Skeletal muscle tissue (tissue), 3 donors: ENCODE measurements at regions not wholly inside any gene's neighbourhood (a gene's known extent, or its start where the extent isn't known, plus 50 kb on each side); places are given as distances from the start of the nearest gene placed in this dataset.

Experiments
- H3K27ac ChIP-seq: one replicate; pipeline ENCODE4 v1.7.0; 2013; ENCODE audit warnings: mild to moderate bottlenecking, low read depth, low read length, inconsistent platforms
- H3K27me3 ChIP-seq, 3 donors: one replicate each; pipeline ENCODE4 v1.7.0; 2013; ENCODE audit warnings: low read length in 3 of 3; ENCODE audit not compliant: control insufficient read depth in 3 of 3, insufficient read depth in 3 of 3
- H3K36me3 ChIP-seq, 3 donors: one replicate each; pipeline ENCODE4 v1.7.0; 2013; ENCODE audit warnings: low read length in 3 of 3; ENCODE audit not compliant: control insufficient read depth in 3 of 3, insufficient read depth in 3 of 3
- H3K4me1 ChIP-seq, 3 donors: one replicate each; pipeline ENCODE4 v1.7.0; 2013; ENCODE audit warnings: low read length in 3 of 3, mild to moderate bottlenecking in 3 of 3; ENCODE audit not compliant: control insufficient read depth in 3 of 3, insufficient read depth in 3 of 3
- H3K4me3 ChIP-seq, 3 donors: one replicate each; pipeline ENCODE4 v1.7.0; 2013; ENCODE audit warnings: low read length in 3 of 3
- H3K9ac ChIP-seq, 3 donors: one replicate each; pipeline ENCODE4 v1.7.0; 2013; ENCODE audit warnings: low read length in 3 of 3, mild to moderate bottlenecking in 3 of 3, moderate library complexity in 2 of 3, low read depth in 1 of 3
- H3K9me3 ChIP-seq, 3 donors: one replicate each; pipeline ENCODE4 v1.7.0; 2013; ENCODE audit warnings: low read length in 3 of 3; ENCODE audit not compliant: control insufficient read depth in 3 of 3
- donor health status: Osteomylitis.

GRCh38 chr2:222146488-222146887 lies 152.3 kb downstream of the PAX3 start:
- Histone ChIP-seq H3K4me1 (no peaks in the 10 kb centered on the region), H3K36me3 (no peaks in the 10 kb centered on the region), H3K27me3 (no peaks in the 10 kb centered on the region), H3K9me3 (no peaks in the 10 kb centered on the region), H3K9ac (no peak overlapping the region), H3K4me3 (no peak overlapping the region), H3K27ac (no peak overlapping the region)

DNA sequence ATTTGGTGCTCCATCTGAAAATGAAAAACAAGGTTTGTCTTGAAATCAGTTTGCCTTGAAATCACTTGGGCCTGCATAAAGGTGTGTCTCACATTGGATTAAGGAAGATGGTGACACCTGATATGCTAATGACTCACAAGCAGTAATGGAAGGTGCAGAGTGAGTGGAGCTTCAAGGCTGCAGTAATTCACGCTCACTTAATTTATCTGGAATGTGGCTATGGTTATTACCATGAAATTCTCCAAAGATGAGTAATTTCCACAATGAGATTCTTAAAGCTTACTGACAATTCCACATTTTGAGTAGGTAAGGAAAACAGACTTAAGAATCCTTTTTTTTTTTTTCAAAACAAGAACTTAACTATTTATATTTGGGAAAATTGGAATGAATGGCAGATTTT lies 156.8 kb downstream of the PAX3 start:
- Histone ChIP-seq H3K9ac (no peak overlapping the region), H3K36me3 (no peaks in the 10 kb centered on the region), H3K9me3 (no peaks in the 10 kb centered on the region), H3K4me1 (no peaks in the 10 kb centered on the region), H3K27ac (no peak overlapping the region), H3K27me3 (no peaks in the 10 kb centered on the region), H3K4me3 (no peak overlapping the region)

DNA sequence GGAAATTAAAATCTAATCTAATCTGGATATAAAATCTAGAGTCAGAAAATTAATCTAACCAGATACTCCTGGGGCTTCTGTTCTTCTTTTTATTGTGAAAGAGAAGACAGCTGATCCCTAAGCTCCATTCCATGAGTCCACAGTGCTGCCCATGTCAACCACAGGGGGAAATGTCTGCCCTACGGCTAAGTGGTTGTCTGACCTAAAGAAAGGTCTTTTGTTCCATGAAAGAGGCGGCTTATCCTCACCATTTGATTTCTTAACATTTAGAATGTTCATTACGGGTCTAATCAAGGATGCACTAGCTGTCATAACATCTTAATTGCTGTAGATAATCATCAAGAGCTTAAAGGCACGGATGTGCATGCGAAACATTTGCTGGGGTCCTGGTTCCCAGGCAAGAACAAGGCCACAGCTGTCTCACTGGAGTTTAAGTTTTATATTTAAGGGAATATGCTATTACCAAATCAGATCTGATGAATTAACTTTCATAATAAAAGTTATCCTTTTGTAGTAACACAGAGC lies 162.6 kb downstream of the PAX3 start:
- H3K9ac ChIP-seq: no peak overlapping the region

GRCh38 chr2:222134654-222135053 lies 164.1 kb downstream of the PAX3 start:
- peaks cover 0 to 3% (median 0%) of the 10 kb centered on the region in 3 donors for H3K9me3 ChIP-seq
- H3K27me3 ChIP-seq: no peaks in the 10 kb centered on the region
- no peak overlapping the region for H3K9ac ChIP-seq
- no peak overlapping the region for H3K4me3 ChIP-seq
- H3K36me3 ChIP-seq: no peaks in the 10 kb centered on the region
- H3K27ac ChIP-seq: no peak overlapping the region
- no peaks in the 10 kb centered on the region for H3K4me1 ChIP-seq

More for the DNA sequence above, 162.6 kb downstream of the PAX3 start:
- Histone ChIP-seq H3K9me3 (peaks cover 0 to 3% (median 0%) of the 10 kb centered on the region in 3 donors), H3K4me1 (no peaks in the 10 kb centered on the region), H3K36me3 (no peaks in the 10 kb centered on the region), H3K27me3 (no peaks in the 10 kb centered on the region), H3K4me3 (no peak overlapping the region), H3K27ac (no peak overlapping the region)

GRCh38 chr2:222133897-222134296 lies 164.9 kb downstream of the PAX3 start:
- H3K9ac ChIP-seq: no peak overlapping the region
- no peak overlapping the region for H3K27ac ChIP-seq
- no peaks in the 10 kb centered on the region for H3K4me1 ChIP-seq
- H3K27me3 ChIP-seq: no peaks in the 10 kb centered on the region
- H3K4me3 ChIP-seq: no peak overlapping the region
- no peaks in the 10 kb centered on the region for H3K36me3 ChIP-seq
- H3K9me3 ChIP-seq: peaks cover 0 to 3% (median 0%) of the 10 kb centered on the region in 3 donors

GRCh38 chr2:222130855-222131254 lies 167.9 kb downstream of the PAX3 start:
- no peaks in the 10 kb centered on the region for H3K27me3 ChIP-seq
- no peak overlapping the region for H3K27ac ChIP-seq
- H3K4me1 ChIP-seq: no peaks in the 10 kb centered on the region
- no peaks in the 10 kb centered on the region for H3K9me3 ChIP-seq
- H3K9ac ChIP-seq: no peak overlapping the region
- no peaks in the 10 kb centered on the region for H3K36me3 ChIP-seq
- no peak overlapping the region for H3K4me3 ChIP-seq

GRCh38 chr2:222127660-222128059 lies 171.1 kb downstream of the PAX3 start:
- no peaks in the 10 kb centered on the region for H3K9me3 ChIP-seq
- no peak overlapping the region for H3K27ac ChIP-seq
- H3K4me1 ChIP-seq: no peaks in the 10 kb centered on the region
- H3K4me3 ChIP-seq: no peak overlapping the region
- no peak overlapping the region for H3K9ac ChIP-seq
- H3K27me3 ChIP-seq: no peaks in the 10 kb centered on the region
- H3K36me3 ChIP-seq: no peaks in the 10 kb centered on the region

GRCh38 chr2:222120933-222121332 lies 177.9 kb downstream of the PAX3 start:
- Histone ChIP-seq H3K9ac (no peak overlapping the region), H3K36me3 (no peaks in the 10 kb centered on the region), H3K27ac (no peak overlapping the region), H3K4me1 (no peaks in the 10 kb centered on the region), H3K4me3 (no peak overlapping the region), H3K9me3 (no peaks in the 10 kb centered on the region), H3K27me3 (no peaks in the 10 kb centered on the region)

DNA sequence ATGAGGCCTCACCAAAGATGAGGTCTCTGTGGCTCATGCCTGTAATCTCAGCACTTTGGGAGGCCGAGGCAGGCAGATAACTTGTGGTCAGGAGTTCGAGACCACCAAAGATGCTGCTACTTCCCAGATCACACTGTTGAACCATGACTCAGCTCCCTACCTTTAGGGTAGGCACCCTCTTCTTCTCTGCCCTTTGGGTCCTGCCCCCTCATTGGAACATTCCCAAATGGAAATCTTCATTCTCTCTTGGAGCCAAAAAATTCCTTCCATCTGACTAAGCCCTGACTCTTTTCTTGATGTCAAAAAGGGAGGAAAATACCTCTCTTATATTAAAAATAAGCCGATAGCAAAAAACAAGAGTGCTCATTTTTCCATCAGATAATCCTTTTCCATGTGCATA lies 183.5 kb downstream of the PAX3 start:
- no peaks in the 10 kb centered on the region for H3K36me3 ChIP-seq
- H3K9ac ChIP-seq: no peak overlapping the region
- H3K27me3 ChIP-seq: no peaks in the 10 kb centered on the region
- no peak overlapping the region for H3K27ac ChIP-seq
- no peak overlapping the region for H3K4me3 ChIP-seq
- H3K9me3 ChIP-seq: no peaks in the 10 kb centered on the region
- no peaks in the 10 kb centered on the region for H3K4me1 ChIP-seq

DNA sequence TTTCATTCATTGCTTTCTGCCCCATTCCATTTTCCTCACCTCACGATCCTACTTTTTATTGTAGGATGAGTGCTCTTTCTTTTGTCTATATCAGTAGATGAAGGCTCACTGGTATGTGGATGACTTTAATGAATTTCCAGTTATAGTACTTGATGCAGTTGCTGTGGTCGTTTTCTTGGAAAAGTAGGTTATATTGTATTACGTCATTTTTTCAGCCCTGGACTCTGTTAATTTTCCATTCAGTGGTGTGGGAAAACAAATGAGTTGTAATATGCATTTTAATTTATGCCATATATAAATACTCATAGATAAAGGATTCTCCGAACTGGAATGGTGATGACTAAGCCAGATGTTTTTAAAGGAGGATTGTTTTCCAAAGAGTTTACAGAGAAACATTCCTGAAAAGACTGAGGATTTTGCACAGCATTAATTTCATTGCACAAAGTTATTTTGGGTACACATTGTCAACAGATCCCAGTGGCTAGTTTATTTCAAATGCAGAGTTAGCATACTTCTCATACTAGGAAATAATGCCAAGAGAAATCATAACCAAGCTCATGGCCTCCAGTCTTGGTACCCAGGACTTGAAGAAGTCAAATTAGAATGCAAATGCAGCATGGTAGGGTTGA lies 189.7 kb downstream of the PAX3 start:
- H3K27me3 ChIP-seq: no peaks in the 10 kb centered on the region
- H3K4me1 ChIP-seq: no peaks in the 10 kb centered on the region
- H3K36me3 ChIP-seq: no peaks in the 10 kb centered on the region
- H3K9me3 ChIP-seq: no peaks in the 10 kb centered on the region
- no peak overlapping the region for H3K4me3 ChIP-seq
- H3K27ac ChIP-seq: no peak overlapping the region
- H3K9ac ChIP-seq: no peak overlapping the region
